ENCODE measurements at regions not wholly inside any gene's neighbourhood (a gene's known extent, or its start where the extent isn't known, plus 50 kb on each side); places are given as distances from the start of the nearest gene placed in this dataset.

DNA sequence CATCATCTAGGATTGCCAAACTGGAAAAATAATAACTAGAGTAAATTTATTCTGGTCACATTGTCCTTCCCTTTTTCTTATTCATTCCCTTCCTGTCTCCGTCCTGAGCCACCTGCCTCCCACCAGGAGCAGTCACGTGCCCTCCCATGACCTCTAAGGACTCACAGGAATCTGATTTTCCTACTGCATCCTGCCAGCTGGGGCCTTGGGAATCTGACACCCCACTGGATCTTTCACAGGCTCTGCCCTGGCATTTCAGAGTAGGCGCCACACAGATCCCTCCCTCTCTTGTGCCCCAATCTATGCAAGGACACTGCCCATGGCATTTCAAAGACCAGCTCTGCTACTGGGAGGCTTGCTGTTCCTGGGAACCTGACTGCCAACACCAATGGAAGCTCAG, 520.5 kb downstream of the PPARGC1A start:
- Histone ChIP-seq H2BK15ac (ENCODE audit: low read depth, low read length) (no peak overlapping the region), H3K27me3 (ENCODE audit: insufficient read depth, low read length) (no peaks in the 10 kb centered on the region; the same call in 1 of the 2 replicates), H3K18ac (ENCODE audit: insufficient read length, low read depth, low read length) (no peak overlapping the region), H3K27ac (ENCODE audit: insufficient read length, low read depth, low read length) (no peak overlapping the region), H4K8ac (replicated peaks; ENCODE audit: insufficient read length, low read depth, low read length) (no peak overlapping the region), H2AK5ac (ENCODE audit: insufficient read length, low read length) (no peak overlapping the region), H3K9ac (ENCODE audit: extremely low read depth, insufficient read length, low read length) (no peak overlapping the region), H4K20me1 (ENCODE audit: control insufficient read depth, insufficient read depth, insufficient read length) (no peaks in the 10 kb centered on the region), H3K56ac (ENCODE audit: insufficient read length, low read depth, low read length) (no peak overlapping the region), H2AFZ (ENCODE audit: low read length) (no peak overlapping the region), H2BK12ac (ENCODE audit: insufficient read length, low read depth, low read length) (no peak overlapping the region), H3K79me2 (ENCODE audit: insufficient read depth, low read length) (no peaks in the 10 kb centered on the region), H3T11ph (ENCODE audit: low read length) (no peak overlapping the region), H2BK20ac (ENCODE audit: low read depth, low read length, poor library complexity, severe bottlenecking) (no peak overlapping the region), H2BK5ac (ENCODE audit: insufficient read length, low read length) (no peak overlapping the region), H3K4me1 (ENCODE audit: insufficient read depth, low read length) (peaks cover 4% of the 10 kb centered on the region; the same call in 1 of the 2 replicates), H3K23me2 (ENCODE audit: insufficient read length, low read depth, low read length, poor library complexity, severe bottlenecking) (no peaks in the 10 kb centered on the region), H3K4me2 (ENCODE audit: insufficient read depth, insufficient read length, low read length) (no peak overlapping the region), H4K91ac (ENCODE audit: insufficient read length, low read depth, low read length) (no peak overlapping the region), H3K79me1 (ENCODE audit: insufficient read depth, low read depth, low read length, poor library complexity, severe bottlenecking) (no peaks in the 10 kb centered on the region), H3K14ac (ENCODE audit: insufficient read depth, low read length) (no peak overlapping the region), H4K5ac (ENCODE audit: insufficient read length, low read depth, low read length) (no peak overlapping the region), H3K9me3 (ENCODE audit: control insufficient read depth, low read depth, low read length) (no peaks in the 10 kb centered on the region), H3K23ac (ENCODE audit: insufficient read length, low read depth, low read length) (no peak overlapping the region), H2BK120ac (ENCODE audit: low read depth, low read length, poor library complexity, severe bottlenecking) (no peak overlapping the region), H3K4ac (ENCODE audit: low read depth, low read length) (no peak overlapping the region)
- Mint-ChIP-seq H3K27me3 (ENCODE audit: low read depth) (no peaks in the 10 kb centered on the region; the same call in 1 of the 2 replicates), H3K9me3 (no peaks in the 10 kb centered on the region), H3K4me1 (peaks cover 10 to 15% of the 10 kb centered on the region in 2 experiments), H3K36me3 (ENCODE audit: insufficient read depth in 1 of 3, low read depth in 3 of 3) (no peaks in the 10 kb centered on the region), H3K27ac (peak overlapping the region in 2 of 3 experiments; percentile 47 to 76; a peak in 2 of 7 replicates), H3K4me3 (no peak overlapping the region)
- TF ChIP-seq, protein P1, sequence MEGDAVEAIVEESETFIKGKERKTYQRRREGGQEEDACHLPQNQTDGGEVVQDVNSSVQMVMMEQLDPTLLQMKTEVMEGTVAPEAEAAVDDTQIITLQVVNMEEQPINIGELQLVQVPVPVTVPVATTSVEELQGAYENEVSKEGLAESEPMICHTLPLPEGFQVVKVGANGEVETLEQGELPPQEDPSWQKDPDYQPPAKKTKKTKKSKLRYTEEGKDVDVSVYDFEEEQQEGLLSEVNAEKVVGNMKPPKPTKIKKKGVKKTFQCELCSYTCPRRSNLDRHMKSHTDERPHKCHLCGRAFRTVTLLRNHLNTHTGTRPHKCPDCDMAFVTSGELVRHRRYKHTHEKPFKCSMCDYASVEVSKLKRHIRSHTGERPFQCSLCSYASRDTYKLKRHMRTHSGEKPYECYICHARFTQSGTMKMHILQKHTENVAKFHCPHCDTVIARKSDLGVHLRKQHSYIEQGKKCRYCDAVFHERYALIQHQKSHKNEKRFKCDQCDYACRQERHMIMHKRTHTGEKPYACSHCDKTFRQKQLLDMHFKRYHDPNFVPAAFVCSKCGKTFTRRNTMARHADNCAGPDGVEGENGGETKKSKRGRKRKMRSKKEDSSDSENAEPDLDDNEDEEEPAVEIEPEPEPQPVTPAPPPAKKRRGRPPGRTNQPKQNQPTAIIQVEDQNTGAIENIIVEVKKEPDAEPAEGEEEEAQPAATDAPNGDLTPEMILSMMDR (conservative IDR thresholded peaks at IDR 0.05), result no peak
- peak; percentile 46 for DNase-seq
- no CpG with 5 or more reads among the region's 3 CpGs for WGBS (ENCODE audit: extremely low coverage, insufficient read length, low lambda C conversion rate)
